PC-3 (cell line): ENCODE measurements at regions not wholly inside any gene's neighbourhood (a gene's known extent, or its start where the extent isn't known, plus 50 kb on each side); places are given as distances from the start of the nearest gene placed in this dataset.

Experiments used
- CTCF ChIP-seq: fragments of 300-600 bp; sonication (generic); conservative IDR thresholded peaks from 2 replicates; pipeline ENCODE4 v1.5.1; 2017; ENCODE audit warnings: antibody characterized with exemption, low read depth, mild to moderate bottlenecking, low read length
- EZH2 ChIP-seq: fragments of 300-600 bp; sonication (generic); IDR thresholded peaks from one replicate; pipeline ENCODE4 v1.6.1; 2017; ENCODE audit warnings: antibody characterized with exemption, mild to moderate bottlenecking, low read length; ENCODE audit not compliant: unreplicated experiment
- EZH2phosphoT487 ChIP-seq: fragments of 300-600 bp; sonication (generic); IDR thresholded peaks from 2 replicates; pipeline ENCODE4 v1.6.1; 2018; ENCODE audit warnings: mild to moderate bottlenecking, antibody characterized with exemption, low read length, borderline replicate concordance

- no peak for TF ChIP-seq EZH2
- no peak for TF ChIP-seq CTCF
- TF ChIP-seq EZH2phosphoT487 = no peak
Observed at GRCh38 chr4:163923092-163923491, 428.6 kb downstream of the TMA16 start.
